HG02642 (cell line): ENCODE measurements at regions not wholly inside any gene's neighbourhood (a gene's known extent, or its start where the extent isn't known, plus 50 kb on each side); places are given as distances from the start of the nearest gene placed in this dataset.
"Not testable (repeated sequence)": the region's sequence is repeated elsewhere in the genome, so short reads cannot be mapped to it uniquely, and the experiment has no call there.

Source experiments
- ATAC-seq: cut with Tn5 transposase; IDR thresholded peaks from one replicate; pipeline ENCODE4 v1.9.1; 2021; ENCODE audit warnings: mild to moderate bottlenecking; ENCODE audit not compliant: unreplicated experiment, poor library complexity

GRCh38 chr4:158313566-158313965, 103.3 kb downstream of the TMEM144 start:
- no peak for ATAC-seq

- ATAC-seq: no peak
These were observed 104.6 kb downstream of the TMEM144 start for GRCh38 chr4:158314756-158315487.

GRCh38 chr4:158315706-158316105, 105.4 kb downstream of the TMEM144 start:
- ATAC-seq: no peak

GRCh38 chr4:158316264-158316663, 106.0 kb downstream of the TMEM144 start:
- peak; percentile 63 for ATAC-seq

GRCh38 chr4:158319880-158320279, 109.6 kb downstream of the TMEM144 start:
- ATAC-seq: no peak

- ATAC-seq: no peak
These were observed 111.8 kb downstream of the TMEM144 start for GRCh38 chr4:158322109-158322508.

GRCh38 chr4:158327525-158327924, 117.2 kb downstream of the TMEM144 start:
- no peak for ATAC-seq

GRCh38 chr4:158331863-158332262, 121.6 kb downstream of the TMEM144 start:
- ATAC-seq: no peak

GRCh38 chr4:158333820-158334219, 123.5 kb downstream of the TMEM144 start:
- no peak for ATAC-seq

GRCh38 chr4:158341896-158342295, 131.6 kb downstream of the TMEM144 start:
- no peak for ATAC-seq

- no peak for ATAC-seq
These were observed 136.3 kb downstream of the TMEM144 start for GRCh38 chr4:158346576-158346975.

- ATAC-seq: no peak
These were observed 137.3 kb downstream of the TMEM144 start for GRCh38 chr4:158347556-158347955.

- no peak for ATAC-seq
These were observed 139.9 kb downstream of the TMEM144 start for GRCh38 chr4:158350161-158350560.

- ATAC-seq: no peak
These were observed 143.4 kb downstream of the TMEM144 start for GRCh38 chr4:158353541-158354304.

- ATAC-seq: no peak
These were observed 146.0 kb downstream of the TMEM144 start for GRCh38 chr4:158356301-158356700.

GRCh38 chr4:158367932-158368441, 153.7 kb upstream of the RXFP1 start:
- ATAC-seq: not testable (repeated sequence)

- ATAC-seq: no peak
These were observed 150.5 kb upstream of the RXFP1 start for GRCh38 chr4:158371158-158371557.

GRCh38 chr4:158374318-158374717, 147.4 kb upstream of the RXFP1 start:
- ATAC-seq: no peak

GRCh38 chr4:158376106-158376840, 145.4 kb upstream of the RXFP1 start:
- no peak for ATAC-seq

GRCh38 chr4:158384414-158384813, 137.3 kb upstream of the RXFP1 start:
- ATAC-seq: no peak

- ATAC-seq: no peak
These were observed 126.3 kb upstream of the RXFP1 start for GRCh38 chr4:158395343-158395742.
